ENCODE measurements at regions not wholly inside any gene's neighbourhood (a gene's known extent, or its start where the extent isn't known, plus 50 kb on each side); places are given as distances from the start of the nearest gene placed in this dataset.

DNA sequence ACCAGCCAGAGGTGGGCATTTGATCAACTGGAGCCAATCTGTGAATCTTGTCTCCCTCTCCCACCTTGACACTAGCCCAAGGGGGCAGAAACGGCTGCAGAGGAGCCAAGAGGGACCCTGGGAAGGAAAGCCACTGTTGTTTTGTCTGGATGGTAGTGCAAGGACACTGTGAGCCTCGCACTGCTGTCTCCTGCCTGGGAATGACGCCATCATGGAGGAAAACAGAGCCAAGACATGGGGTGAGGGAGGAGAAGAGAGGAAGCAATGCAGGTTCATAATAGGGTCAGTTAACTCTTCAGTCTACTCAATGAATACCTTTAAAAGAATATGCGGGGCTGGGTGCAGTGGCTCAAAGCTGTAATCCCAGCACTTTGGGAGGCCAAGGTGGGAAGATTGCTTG, 231.1 kb upstream of the AGAP1 start:
- TF ChIP-seq POLR2AphosphoS5 (IDR thresholded peaks at IDR 0.05; ENCODE audit: low read depth, low read length) (no peak), SIN3A (IDR thresholded peaks at IDR 0.05; ENCODE audit: borderline replicate concordance, insufficient read depth, low read depth, low read length) (no peak), TCF7L2 (IDR thresholded peaks at IDR 0.05; ENCODE audit: low read depth, low read length) (no peak)
- TF ChIP-seq, protein P1, sequence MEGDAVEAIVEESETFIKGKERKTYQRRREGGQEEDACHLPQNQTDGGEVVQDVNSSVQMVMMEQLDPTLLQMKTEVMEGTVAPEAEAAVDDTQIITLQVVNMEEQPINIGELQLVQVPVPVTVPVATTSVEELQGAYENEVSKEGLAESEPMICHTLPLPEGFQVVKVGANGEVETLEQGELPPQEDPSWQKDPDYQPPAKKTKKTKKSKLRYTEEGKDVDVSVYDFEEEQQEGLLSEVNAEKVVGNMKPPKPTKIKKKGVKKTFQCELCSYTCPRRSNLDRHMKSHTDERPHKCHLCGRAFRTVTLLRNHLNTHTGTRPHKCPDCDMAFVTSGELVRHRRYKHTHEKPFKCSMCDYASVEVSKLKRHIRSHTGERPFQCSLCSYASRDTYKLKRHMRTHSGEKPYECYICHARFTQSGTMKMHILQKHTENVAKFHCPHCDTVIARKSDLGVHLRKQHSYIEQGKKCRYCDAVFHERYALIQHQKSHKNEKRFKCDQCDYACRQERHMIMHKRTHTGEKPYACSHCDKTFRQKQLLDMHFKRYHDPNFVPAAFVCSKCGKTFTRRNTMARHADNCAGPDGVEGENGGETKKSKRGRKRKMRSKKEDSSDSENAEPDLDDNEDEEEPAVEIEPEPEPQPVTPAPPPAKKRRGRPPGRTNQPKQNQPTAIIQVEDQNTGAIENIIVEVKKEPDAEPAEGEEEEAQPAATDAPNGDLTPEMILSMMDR (IDR thresholded peaks at IDR 0.05) = no peak
- TF ChIP-seq, protein P2, sequence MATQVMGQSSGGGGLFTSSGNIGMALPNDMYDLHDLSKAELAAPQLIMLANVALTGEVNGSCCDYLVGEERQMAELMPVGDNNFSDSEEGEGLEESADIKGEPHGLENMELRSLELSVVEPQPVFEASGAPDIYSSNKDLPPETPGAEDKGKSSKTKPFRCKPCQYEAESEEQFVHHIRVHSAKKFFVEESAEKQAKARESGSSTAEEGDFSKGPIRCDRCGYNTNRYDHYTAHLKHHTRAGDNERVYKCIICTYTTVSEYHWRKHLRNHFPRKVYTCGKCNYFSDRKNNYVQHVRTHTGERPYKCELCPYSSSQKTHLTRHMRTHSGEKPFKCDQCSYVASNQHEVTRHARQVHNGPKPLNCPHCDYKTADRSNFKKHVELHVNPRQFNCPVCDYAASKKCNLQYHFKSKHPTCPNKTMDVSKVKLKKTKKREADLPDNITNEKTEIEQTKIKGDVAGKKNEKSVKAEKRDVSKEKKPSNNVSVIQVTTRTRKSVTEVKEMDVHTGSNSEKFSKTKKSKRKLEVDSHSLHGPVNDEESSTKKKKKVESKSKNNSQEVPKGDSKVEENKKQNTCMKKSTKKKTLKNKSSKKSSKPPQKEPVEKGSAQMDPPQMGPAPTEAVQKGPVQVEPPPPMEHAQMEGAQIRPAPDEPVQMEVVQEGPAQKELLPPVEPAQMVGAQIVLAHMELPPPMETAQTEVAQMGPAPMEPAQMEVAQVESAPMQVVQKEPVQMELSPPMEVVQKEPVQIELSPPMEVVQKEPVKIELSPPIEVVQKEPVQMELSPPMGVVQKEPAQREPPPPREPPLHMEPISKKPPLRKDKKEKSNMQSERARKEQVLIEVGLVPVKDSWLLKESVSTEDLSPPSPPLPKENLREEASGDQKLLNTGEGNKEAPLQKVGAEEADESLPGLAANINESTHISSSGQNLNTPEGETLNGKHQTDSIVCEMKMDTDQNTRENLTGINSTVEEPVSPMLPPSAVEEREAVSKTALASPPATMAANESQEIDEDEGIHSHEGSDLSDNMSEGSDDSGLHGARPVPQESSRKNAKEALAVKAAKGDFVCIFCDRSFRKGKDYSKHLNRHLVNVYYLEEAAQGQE (IDR thresholded peaks at IDR 0.05; ENCODE audit: insufficient read depth in 1 of 2, low read depth in 2 of 2, low read length in 1 of 2) = no peak
